Activated CD4-positive, alpha-beta T cell treated with anti-CD3 and anti-CD28 coated beads for 36 hours (primary cell): ENCODE measurements at regions not wholly inside any gene's neighbourhood (a gene's known extent, or its start where the extent isn't known, plus 50 kb on each side); places are given as distances from the start of the nearest gene placed in this dataset.
"Not testable (repeated sequence)": the region's sequence is repeated elsewhere in the genome, so short reads cannot be mapped to it uniquely, and the experiment has no call there.

Experiments used
- ATAC-seq: fragments of 200-7000 bp; cut with Tn5 transposase; one replicate; pipeline ENCODE4 v1.10.0; 2021; ENCODE audit warnings: mild to moderate bottlenecking, moderate library complexity
- CTCF ChIA-PET: fragments of 350-600 bp; sonication (Branson Sonifier 250); formaldehyde crosslinking; loops from one replicate; lab custom pipeline; 2021; ENCODE audit warnings: antibody characterized with exemption; lab: Charles Lee
- POLR2A ChIA-PET: fragments of 350-600 bp; sonication (Branson Sonifier 250); formaldehyde crosslinking; loops from one replicate; lab custom pipeline; 2021; ENCODE audit warnings: antibody characterized with exemption, inconsistent platforms; lab: Charles Lee
- DNase-seq: peaks from one replicate; pipeline ENCODE4 v3.0.0-alpha.2; 2020
- H3K27ac Mint-ChIP-seq: one replicate; pipeline ENCODE4 v1.8.0; 2021; ENCODE audit warnings: mixed read lengths
- H3K27me3 Mint-ChIP-seq: one replicate; pipeline ENCODE4 v1.8.0; 2021; ENCODE audit warnings: mixed read lengths
- H3K36me3 Mint-ChIP-seq: one replicate; pipeline ENCODE4 v1.8.0; 2021; ENCODE audit warnings: low read depth, mixed read lengths
- H3K4me1 Mint-ChIP-seq: one replicate; pipeline ENCODE4 v1.8.0; 2021; ENCODE audit warnings: mixed read lengths
- H3K4me3 Mint-ChIP-seq: one replicate; pipeline ENCODE4 v1.8.0; 2021; ENCODE audit warnings: mild to moderate bottlenecking, moderate library complexity, mixed read lengths
- H3K9me3 Mint-ChIP-seq: one replicate; pipeline ENCODE4 v1.8.0; 2021; ENCODE audit warnings: low read depth, mixed read lengths
- intact Hi-C, 2 experiments: fragments of 100-400 bp; cut with DNase I in 1 of 2; cut with micrococcal nuclease in 1 of 2; formaldehyde crosslinking; loops; one replicate each; pipeline versions ENCODE4 v1.14.2 to v1.15.1; 2022 to 2024; cut with DNase I, micrococcal nuclease

- no peaks in the 10 kb centered on the region for H3K36me3 Mint-ChIP-seq
- DNase-seq: no peak
- intact Hi-C loops: no loop called here
- ChIA-PET POLR2A (no interaction called here), CTCF (no interaction called here)
- no peaks in the 10 kb centered on the region for H3K4me1 Mint-ChIP-seq
- H3K27me3 Mint-ChIP-seq: no peaks in the 10 kb centered on the region
- H3K9me3 Mint-ChIP-seq: peaks cover 2% of the 10 kb centered on the region
- no peak overlapping the region for H3K4me3 Mint-ChIP-seq
- no peak overlapping the region for H3K27ac Mint-ChIP-seq
- ATAC-seq: no peak
Measured at GRCh38 chr5:89823046-89823445, 586.5 kb downstream of the CETN3 start.

- H3K27ac Mint-ChIP-seq: no peak overlapping the region
Measured at GRCh38 chr5:89817841-89818240, 591.7 kb downstream of the CETN3 start.

GRCh38 chr5:89816038-89816437 lies 593.5 kb downstream of the CETN3 start:
- ChIA-PET POLR2A (no interaction called here), CTCF (interaction anchor here (0.7 kb wide), 1 partner anchor 32 kb away, joined by 3 read pairs; no protein-coding TSS in a partner anchor)
- H3K9me3 Mint-ChIP-seq: peaks cover 2% of the 10 kb centered on the region
- H3K27ac Mint-ChIP-seq: no peak overlapping the region
- no peaks in the 10 kb centered on the region for H3K36me3 Mint-ChIP-seq
- ATAC-seq (no peak), DNase-seq (no peak)
- intact Hi-C loops: no loop called here
- H3K4me3 Mint-ChIP-seq: no peak overlapping the region
- no peaks in the 10 kb centered on the region for H3K27me3 Mint-ChIP-seq
- H3K4me1 Mint-ChIP-seq: no peaks in the 10 kb centered on the region

More at GRCh38 chr5:89817841-89818240, 591.7 kb downstream of the CETN3 start:
- Mint-ChIP-seq H3K4me1 (no peaks in the 10 kb centered on the region), H3K9me3 (peaks cover 2% of the 10 kb centered on the region), H3K27me3 (no peaks in the 10 kb centered on the region), H3K36me3 (no peaks in the 10 kb centered on the region), H3K4me3 (no peak overlapping the region)
- intact Hi-C loops: no loop called here
- ATAC-seq (no peak), DNase-seq (no peak)
- ChIA-PET POLR2A (no interaction called here), CTCF (interaction anchor here (0.9 to 1.6 kb wide), 2 partner anchors 12 to 460 kb away, joined by 3 to 4 read pairs; no protein-coding TSS in a partner anchor)

GRCh38 chr5:89800735-89801134 lies 608.8 kb downstream of the CETN3 start:
- POLR2A ChIA-PET, H3K27ac Mint-ChIP-seq, H3K4me3 Mint-ChIP-seq, H3K9me3 Mint-ChIP-seq, H3K4me1 Mint-ChIP-seq, CTCF ChIA-PET, intact Hi-C loops, ATAC-seq, H3K36me3 Mint-ChIP-seq, DNase-seq, H3K27me3 Mint-ChIP-seq: not testable (repeated sequence)

GRCh38 chr5:89794504-89794903 lies 615.1 kb downstream of the CETN3 start:
- H3K27me3 Mint-ChIP-seq, POLR2A ChIA-PET, H3K4me3 Mint-ChIP-seq, H3K36me3 Mint-ChIP-seq, ATAC-seq, H3K27ac Mint-ChIP-seq, H3K9me3 Mint-ChIP-seq, intact Hi-C loops, H3K4me1 Mint-ChIP-seq, DNase-seq: not testable (repeated sequence)
- CTCF ChIA-PET: interaction anchor here (0.7 kb wide), 1 partner anchor 149 kb away, joined by 3 read pairs; no protein-coding TSS in a partner anchor

GRCh38 chr5:89779734-89780133 lies 629.8 kb downstream of the CETN3 start:
- intact Hi-C loops, H3K36me3 Mint-ChIP-seq, H3K27ac Mint-ChIP-seq, DNase-seq, H3K4me1 Mint-ChIP-seq, CTCF ChIA-PET, H3K4me3 Mint-ChIP-seq, POLR2A ChIA-PET, ATAC-seq, H3K27me3 Mint-ChIP-seq: not testable (repeated sequence)
- peaks cover 29% of the 10 kb centered on the region for H3K9me3 Mint-ChIP-seq

- H3K4me3 Mint-ChIP-seq: no peak overlapping the region
- peaks cover 29% of the 10 kb centered on the region for H3K9me3 Mint-ChIP-seq
- H3K36me3 Mint-ChIP-seq: no peaks in the 10 kb centered on the region
- H3K4me1 Mint-ChIP-seq: no peaks in the 10 kb centered on the region
- intact Hi-C loops: no loop called here
- ChIA-PET POLR2A (no interaction called here), CTCF (no interaction called here)
- no peak overlapping the region for H3K27ac Mint-ChIP-seq
- ATAC-seq (no peak), DNase-seq (no peak)
- H3K27me3 Mint-ChIP-seq: no peaks in the 10 kb centered on the region
Measured at GRCh38 chr5:89777758-89778157, 631.8 kb downstream of the CETN3 start.

- Mint-ChIP-seq H3K4me1 (no peaks in the 10 kb centered on the region), H3K36me3 (no peaks in the 10 kb centered on the region), H3K9me3 (peaks cover 2% of the 10 kb centered on the region), H3K27ac (no peak overlapping the region), H3K4me3 (no peak overlapping the region), H3K27me3 (no peaks in the 10 kb centered on the region)
- DNase-seq (no peak), ATAC-seq (no peak)
- ChIA-PET POLR2A (no interaction called here), CTCF (no interaction called here)
- intact Hi-C loops: no loop called here
Measured at GRCh38 chr5:89769975-89770374, 639.6 kb downstream of the CETN3 start.

- intact Hi-C loops: no loop called here
- CTCF ChIA-PET: no interaction called here
- ATAC-seq (no peak), DNase-seq (no peak)
- no peaks in the 10 kb centered on the region for H3K27me3 Mint-ChIP-seq
- no peaks in the 10 kb centered on the region for H3K36me3 Mint-ChIP-seq
- H3K4me1 Mint-ChIP-seq: no peaks in the 10 kb centered on the region
- H3K9me3 Mint-ChIP-seq: no peaks in the 10 kb centered on the region
- H3K4me3 Mint-ChIP-seq: no peak overlapping the region
- POLR2A ChIA-PET: no interaction called here
- no peak overlapping the region for H3K27ac Mint-ChIP-seq
Measured at GRCh38 chr5:89759802-89760201, 649.8 kb downstream of the CETN3 start.

- DNase-seq: no peak
- no peak overlapping the region for H3K27ac Mint-ChIP-seq
- H3K36me3 Mint-ChIP-seq: no peaks in the 10 kb centered on the region
- intact Hi-C loops: no loop called here
- H3K27me3 Mint-ChIP-seq: no peaks in the 10 kb centered on the region
- no peaks in the 10 kb centered on the region for H3K9me3 Mint-ChIP-seq
- no peak overlapping the region for H3K4me3 Mint-ChIP-seq
- ATAC-seq: no peak
- H3K4me1 Mint-ChIP-seq: no peaks in the 10 kb centered on the region
- CTCF ChIA-PET: no interaction called here
- POLR2A ChIA-PET: no interaction called here
Measured at GRCh38 chr5:89758146-89758545, 651.4 kb downstream of the CETN3 start.

GRCh38 chr5:89756955-89757354 lies 652.6 kb downstream of the CETN3 start:
- Mint-ChIP-seq H3K27me3 (no peaks in the 10 kb centered on the region), H3K4me3 (no peak overlapping the region), H3K9me3 (no peaks in the 10 kb centered on the region), H3K4me1 (no peaks in the 10 kb centered on the region), H3K27ac (no peak overlapping the region), H3K36me3 (no peaks in the 10 kb centered on the region)
- ChIA-PET POLR2A (no interaction called here), CTCF (no interaction called here)
- no peak for ATAC-seq
- DNase-seq: no peak
- intact Hi-C loops: no loop called here

GRCh38 chr5:89755024-89755423 lies 654.5 kb downstream of the CETN3 start:
- DNase-seq: no peak
- Mint-ChIP-seq H3K9me3 (no peaks in the 10 kb centered on the region), H3K4me3 (no peak overlapping the region), H3K27me3 (no peaks in the 10 kb centered on the region), H3K4me1 (no peaks in the 10 kb centered on the region), H3K27ac (no peak overlapping the region), H3K36me3 (no peaks in the 10 kb centered on the region)
- intact Hi-C loops: no loop called here
- ChIA-PET POLR2A (no interaction called here), CTCF (no interaction called here)
- ATAC-seq: no peak

GRCh38 chr5:89735082-89735481 lies 674.5 kb downstream of the CETN3 start:
- ATAC-seq: no peak
- no peak overlapping the region for H3K4me3 Mint-ChIP-seq

More at GRCh38 chr5:89735082-89735481, 674.5 kb downstream of the CETN3 start:
- Mint-ChIP-seq H3K27me3 (no peaks in the 10 kb centered on the region), H3K27ac (no peak overlapping the region), H3K4me1 (no peaks in the 10 kb centered on the region), H3K9me3 (peaks cover under 1% of the 10 kb centered on the region), H3K36me3 (no peaks in the 10 kb centered on the region)
- CTCF ChIA-PET: no interaction called here
- POLR2A ChIA-PET: no interaction called here
- intact Hi-C loops: no loop called here
- no peak for DNase-seq
